Sciatic nerve (tissue), 2 donors: ENCODE measurements at regions not wholly inside any gene's neighbourhood (a gene's known extent, or its start where the extent isn't known, plus 50 kb on each side); places are given as distances from the start of the nearest gene placed in this dataset.

ENCODE experiments used
- ATAC-seq: fragments of 200-7000 bp; cut with Tn5 transposase; one replicate; pipeline ENCODE4 v1.9.1; 2020; ENCODE audit warnings: mild to moderate bottlenecking, moderate library complexity
- DNase-seq: peaks from one replicate; pipeline ENCODE4 v3.0.0-alpha.2; 2020; ENCODE audit warnings: low spot score
- intact Hi-C: fragments of 100-400 bp; cut with DNase I; formaldehyde crosslinking; loops from one replicate; pipeline ENCODE4 v1.14.2; 2022
- donor health status: DM: no; HTN: no; CAD: no.
- donor health status: DM: no; HTN: no; CAD: no.

- intact Hi-C loops, result no loop called here
- no peak for ATAC-seq
- no peak for DNase-seq
Observed at GRCh38 chr6:22392711-22393110, 95.9 kb upstream of the PRL start.

- intact Hi-C loops, result no loop called here
- DNase-seq (no peak), ATAC-seq (no peak)
Observed at GRCh38 chr6:22394691-22395090, 97.9 kb upstream of the PRL start.

DNA sequence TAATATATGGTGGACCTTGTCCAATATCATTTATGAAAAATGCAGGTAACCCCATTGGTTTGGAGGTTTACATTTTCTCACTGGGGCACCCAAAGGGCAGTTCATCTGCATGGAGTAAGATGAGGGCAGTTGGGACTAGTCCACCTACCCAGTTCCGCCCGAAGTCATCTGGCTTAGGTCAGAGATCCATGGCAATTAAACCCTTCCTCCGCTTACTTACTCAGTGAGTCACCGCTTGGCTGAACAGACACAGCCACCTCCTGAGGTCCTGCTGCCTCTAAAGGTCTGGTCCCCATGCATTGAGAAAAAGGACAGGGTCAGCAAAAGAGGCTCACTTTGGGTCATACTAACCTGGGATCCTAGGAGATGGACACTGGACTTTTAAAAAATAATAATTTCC, 102.9 kb upstream of the PRL start:
- DNase-seq (no peak), ATAC-seq (no peak)
- intact Hi-C loops, result no loop called here

- ATAC-seq (no peak), DNase-seq (no peak)
- intact Hi-C loops, result no loop called here
Observed at GRCh38 chr6:22401206-22401605, 104.4 kb upstream of the PRL start.

DNA sequence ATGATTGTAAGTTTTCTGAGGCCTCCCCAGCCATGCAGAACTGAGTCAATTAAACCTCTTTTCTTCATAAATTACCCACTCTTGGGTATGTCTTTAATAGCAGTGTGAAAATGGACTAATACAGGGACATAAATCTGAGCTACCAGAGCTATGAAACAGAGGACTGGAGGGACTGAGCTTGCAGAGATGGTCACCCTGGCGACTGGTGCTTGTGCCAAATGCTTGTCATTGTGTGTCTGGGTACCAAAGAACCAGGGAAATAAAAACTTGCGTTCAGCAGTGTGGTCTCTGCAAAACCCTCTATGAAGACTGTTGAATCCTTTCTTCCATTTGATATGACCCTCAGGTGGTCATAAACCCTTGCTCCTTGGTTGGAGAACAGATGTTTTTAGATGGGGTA, 105.1 kb upstream of the PRL start:
- no peak for ATAC-seq
- DNase-seq, result no peak
- intact Hi-C loops, result no loop called here

DNA sequence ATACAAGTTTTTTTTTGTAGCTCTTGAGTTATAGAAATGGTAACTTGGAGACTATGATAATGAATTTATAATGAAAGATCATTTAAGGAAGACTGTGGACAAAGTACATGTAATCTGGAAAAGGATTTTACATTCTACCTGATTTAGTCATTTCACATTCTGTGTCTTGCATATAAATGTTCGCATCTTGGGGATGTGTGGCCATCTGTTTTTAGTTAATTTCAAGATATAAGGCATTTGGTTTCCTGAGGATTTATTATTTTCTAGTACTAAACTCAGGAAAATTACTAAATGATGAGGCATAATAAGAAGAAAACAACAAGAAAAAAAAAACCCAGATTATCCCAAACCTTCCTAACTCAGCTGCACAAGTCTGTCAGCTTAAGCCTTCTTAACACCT, 112.7 kb upstream of the PRL start:
- DNase-seq (no peak), ATAC-seq (no peak)
- intact Hi-C loops, result no loop called here

GRCh38 chr6:22411376-22412105, 114.7 kb upstream of the PRL start:
- intact Hi-C loops, result no loop called here
- peak; percentile 73 for ATAC-seq
- DNase-seq, result no peak

DNA sequence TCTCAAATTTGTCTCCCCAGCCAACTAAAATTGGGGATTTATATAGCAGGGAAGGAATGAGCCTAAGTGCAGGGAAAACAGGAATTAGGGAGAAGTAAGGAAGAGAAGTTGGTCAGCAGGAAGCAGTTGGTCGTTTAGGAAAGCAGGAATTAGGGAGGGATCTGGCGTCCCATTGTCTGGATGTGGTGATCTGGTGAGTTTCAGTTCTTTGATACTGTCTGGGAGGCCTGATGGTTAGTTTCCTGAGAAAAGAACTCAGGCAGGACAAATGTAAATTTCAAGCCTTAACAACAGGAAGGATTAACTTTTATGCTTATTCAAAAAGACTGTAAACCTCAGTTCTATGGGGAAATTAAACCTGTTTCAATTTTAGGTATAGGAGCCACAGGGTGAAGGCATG, 116.2 kb upstream of the PRL start:
- no peak for DNase-seq
- no peak for ATAC-seq
- intact Hi-C loops, result no loop called here

DNA sequence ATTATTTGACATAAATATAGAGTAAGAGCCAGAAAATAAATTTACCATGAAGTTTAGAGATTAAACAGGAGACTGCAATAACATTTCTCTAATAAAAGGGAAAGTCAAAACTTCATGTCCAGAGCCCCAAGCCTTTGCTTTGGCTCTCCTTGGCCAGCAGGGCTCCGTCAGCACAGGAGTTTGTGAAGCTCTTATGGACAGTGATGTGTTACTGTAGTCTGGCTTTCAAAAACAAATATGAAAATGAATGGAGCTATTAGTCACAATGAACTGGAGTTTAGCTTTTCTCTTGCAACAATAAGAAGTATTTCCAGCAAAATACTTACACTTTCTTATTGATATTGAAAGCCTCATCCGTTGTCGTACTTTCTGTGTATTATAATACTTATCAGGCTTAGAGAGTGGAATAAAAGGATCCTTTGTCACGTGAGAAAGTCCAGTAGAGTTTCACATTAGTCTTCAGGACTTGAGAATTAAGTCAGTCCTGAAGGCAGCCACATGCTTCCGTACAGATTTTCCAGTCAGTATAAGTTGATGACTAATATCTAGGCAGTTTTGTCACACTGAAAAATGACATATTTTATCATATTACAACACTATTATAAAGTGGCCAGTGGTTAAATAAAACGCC, 117.0 kb upstream of the PRL start:
- ATAC-seq (no peak), DNase-seq (no peak)
- intact Hi-C loops, result no loop called here

- intact Hi-C loops, result no loop called here
- ATAC-seq (no peak), DNase-seq (no peak)
Observed at GRCh38 chr6:22418714-22419113, 121.9 kb upstream of the PRL start.

GRCh38 chr6:22421198-22421597, 124.4 kb upstream of the PRL start:
- no peak for DNase-seq
- ATAC-seq, result no peak
- intact Hi-C loops, result no loop called here

- DNase-seq (no peak), ATAC-seq (no peak)
- intact Hi-C loops, result no loop called here
Observed at GRCh38 chr6:22424196-22424595, 127.4 kb upstream of the PRL start.

- intact Hi-C loops, result no loop called here
- ATAC-seq (no peak), DNase-seq (no peak)
Observed at GRCh38 chr6:22432060-22432459, 135.2 kb upstream of the PRL start.

DNA sequence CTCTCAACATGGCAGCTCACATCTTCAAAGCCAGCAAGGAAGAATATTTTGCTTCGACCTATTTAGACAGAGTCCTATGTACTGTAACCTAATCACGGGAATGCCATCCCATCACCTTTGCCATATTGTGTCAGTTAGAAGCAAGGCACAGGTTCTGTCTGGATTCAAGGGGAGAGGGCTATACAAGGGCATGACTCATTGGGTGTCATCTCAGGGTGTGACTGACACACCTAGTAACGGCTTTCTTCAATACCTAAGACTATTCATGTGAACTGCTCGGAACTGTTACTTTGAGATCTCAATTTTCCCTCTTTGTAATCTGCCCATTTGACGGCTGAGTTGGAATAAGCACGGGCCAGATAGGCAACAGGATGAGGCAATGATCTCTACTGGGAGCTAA, 135.6 kb upstream of the HDGFL1 start:
- DNase-seq (no peak), ATAC-seq (no peak)
- intact Hi-C loops, result no loop called here

DNA sequence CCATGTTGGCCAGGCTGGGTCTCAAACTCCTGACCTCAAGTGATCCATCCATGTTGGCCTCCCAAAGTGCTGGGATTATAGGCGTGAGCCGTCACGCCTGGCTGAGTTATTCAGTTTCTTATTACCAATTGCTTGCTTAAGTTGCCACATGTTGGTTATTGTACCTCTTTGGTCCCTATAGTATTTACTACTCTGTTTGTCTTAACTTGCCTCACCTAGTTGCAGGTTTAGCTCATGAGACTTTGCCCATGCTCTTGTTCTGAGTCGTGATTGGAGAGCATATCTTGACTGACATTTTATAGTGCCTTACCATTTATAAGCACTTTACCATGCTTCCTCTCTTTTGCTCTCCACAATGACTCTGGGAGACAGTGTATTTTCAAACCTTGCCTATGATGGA, 134.2 kb upstream of the HDGFL1 start:
- intact Hi-C loops, result no loop called here

GRCh38 chr6:22436134-22436533, 133.2 kb upstream of the HDGFL1 start:
- intact Hi-C loops, result no loop called here
- DNase-seq (no peak), ATAC-seq (no peak)

More for the DNA sequence above, 134.2 kb upstream of the HDGFL1 start:
- ATAC-seq (no peak), DNase-seq (no peak)

DNA sequence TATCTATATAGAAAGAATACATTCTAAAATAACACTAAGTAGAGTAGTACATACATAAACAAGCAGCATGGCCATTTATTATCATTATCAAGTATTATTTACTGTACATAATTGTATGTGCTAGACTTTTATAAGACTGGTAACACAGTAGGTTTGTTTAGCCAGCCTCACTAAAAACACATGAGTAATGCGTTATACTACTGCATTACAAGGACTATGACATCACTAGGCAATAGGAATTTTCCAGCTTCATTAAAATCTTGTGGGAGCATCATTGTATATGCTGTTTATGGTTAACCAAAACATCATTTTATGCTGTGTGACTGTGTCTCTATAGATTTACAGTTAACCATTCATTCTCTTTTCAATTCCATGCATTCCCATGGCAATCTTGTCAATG, 131.7 kb upstream of the HDGFL1 start:
- no peak for DNase-seq
- intact Hi-C loops, result no loop called here
- no peak for ATAC-seq

GRCh38 chr6:22442826-22443225, 126.5 kb upstream of the HDGFL1 start:
- ATAC-seq (no peak), DNase-seq (no peak)
- intact Hi-C loops, result no loop called here

DNA sequence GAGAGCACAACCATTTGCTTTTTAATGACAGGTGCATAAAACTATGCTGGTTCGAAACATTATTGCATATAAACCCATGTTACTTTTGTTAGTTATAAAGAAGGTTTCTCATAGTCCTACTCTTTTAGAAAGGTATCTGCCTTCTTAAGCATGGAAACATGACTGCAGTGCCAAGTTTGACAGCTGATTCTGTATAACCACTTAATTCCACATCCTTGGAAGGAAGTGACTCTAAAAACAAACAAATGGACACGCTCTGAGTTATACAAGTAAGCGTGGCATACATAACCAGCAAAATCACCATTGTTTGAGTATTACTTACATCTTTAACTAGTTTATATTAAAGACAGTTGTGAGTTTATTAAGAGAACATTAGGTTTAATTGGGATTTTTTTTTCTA, 125.0 kb upstream of the HDGFL1 start:
- DNase-seq, result no peak

DNA sequence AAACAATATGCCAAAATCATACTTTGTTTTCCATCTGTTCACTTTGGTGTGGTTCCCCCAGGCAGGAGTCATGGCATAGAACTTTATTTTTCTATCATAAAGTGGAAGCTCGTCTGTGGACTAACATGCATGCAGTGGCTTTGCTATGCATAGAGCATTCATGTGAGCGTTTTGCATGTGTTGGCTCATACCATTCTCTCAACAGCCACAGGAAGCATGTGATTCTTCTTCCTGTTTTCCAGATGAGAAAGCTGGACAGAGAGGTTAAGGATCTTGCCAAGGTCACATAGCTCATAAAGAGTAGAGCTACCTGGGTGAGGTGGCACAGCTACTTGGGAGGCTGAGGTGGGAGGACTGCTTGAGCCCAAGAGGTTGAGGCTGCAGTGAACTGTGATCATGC, 123.4 kb upstream of the HDGFL1 start:
- no peak for ATAC-seq

More for the DNA sequence above, 125.0 kb upstream of the HDGFL1 start:
- intact Hi-C loops, result no loop called here
- no peak for ATAC-seq

More for the DNA sequence above, 123.4 kb upstream of the HDGFL1 start:
- intact Hi-C loops, result no loop called here
- no peak for DNase-seq
